Globus pallidus (tissue), 1 donor: ENCODE measurements at regions not wholly inside any gene's neighbourhood (a gene's known extent, or its start where the extent isn't known, plus 50 kb on each side); places are given as distances from the start of the nearest gene placed in this dataset.
A peak's percentile ranks its signal among the peaks of the same experiment; 100 is the strongest.

Source experiments
- DNase-seq: peaks from one replicate; pipeline ENCODE4 v3.0.0-alpha.2; 2015; ENCODE audit warnings: low spot score

DNA sequence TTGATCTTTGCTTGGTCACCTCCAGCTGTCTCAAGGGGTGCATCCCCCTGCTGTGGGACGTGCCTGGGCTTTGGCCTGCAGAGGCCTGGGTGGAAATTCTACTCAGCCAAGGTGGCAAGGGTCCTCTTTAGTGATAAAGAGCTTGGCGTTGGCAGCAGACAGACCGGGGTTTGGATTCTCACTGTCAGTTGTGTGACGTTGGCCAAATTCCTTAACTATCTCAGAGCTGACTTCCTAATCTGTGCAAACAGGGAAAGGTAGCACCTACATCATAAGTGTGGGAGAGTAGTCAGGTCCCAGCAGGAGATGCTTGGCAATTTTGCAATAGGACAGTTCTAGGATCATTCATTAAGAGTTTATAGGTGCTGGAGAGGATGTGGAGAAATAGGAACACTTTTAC lies 154.3 kb upstream of the GSC start:
- no peak for DNase-seq

GRCh38 chr14:94923786-94924185 lies 153.9 kb upstream of the GSC start:
- DNase-seq: no peak

DNA sequence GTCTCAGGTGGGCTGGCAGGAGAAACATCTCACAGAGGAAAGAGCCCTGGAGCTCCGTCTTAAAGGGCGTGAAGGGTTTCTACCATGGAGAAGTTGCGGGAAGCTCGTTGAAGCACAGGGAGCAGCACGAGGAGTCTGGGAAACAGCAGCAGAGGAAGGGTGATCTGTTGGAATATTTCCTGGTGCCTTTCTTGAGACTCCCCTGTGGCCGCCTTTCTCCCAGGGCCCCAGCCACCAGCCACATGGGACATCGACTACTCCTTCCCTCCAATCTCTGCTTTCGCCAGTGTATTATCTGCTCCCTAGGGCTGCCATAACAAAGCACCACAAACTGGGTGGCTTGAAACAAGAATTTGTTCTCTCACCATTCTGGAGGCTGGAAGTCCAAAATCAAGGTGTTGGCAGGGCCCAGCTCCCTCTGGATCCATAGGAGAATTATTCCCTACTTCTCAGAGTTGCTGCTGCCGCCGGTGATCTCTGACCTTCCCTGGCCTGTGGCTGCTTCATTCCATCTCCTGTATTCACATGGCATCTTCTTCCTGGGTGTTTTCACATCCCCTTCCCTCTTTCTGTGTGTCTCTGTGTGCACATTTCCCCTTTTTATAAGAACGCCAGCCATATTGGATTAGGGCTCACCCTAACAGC lies 152.8 kb upstream of the GSC start:
- no peak for DNase-seq

DNA sequence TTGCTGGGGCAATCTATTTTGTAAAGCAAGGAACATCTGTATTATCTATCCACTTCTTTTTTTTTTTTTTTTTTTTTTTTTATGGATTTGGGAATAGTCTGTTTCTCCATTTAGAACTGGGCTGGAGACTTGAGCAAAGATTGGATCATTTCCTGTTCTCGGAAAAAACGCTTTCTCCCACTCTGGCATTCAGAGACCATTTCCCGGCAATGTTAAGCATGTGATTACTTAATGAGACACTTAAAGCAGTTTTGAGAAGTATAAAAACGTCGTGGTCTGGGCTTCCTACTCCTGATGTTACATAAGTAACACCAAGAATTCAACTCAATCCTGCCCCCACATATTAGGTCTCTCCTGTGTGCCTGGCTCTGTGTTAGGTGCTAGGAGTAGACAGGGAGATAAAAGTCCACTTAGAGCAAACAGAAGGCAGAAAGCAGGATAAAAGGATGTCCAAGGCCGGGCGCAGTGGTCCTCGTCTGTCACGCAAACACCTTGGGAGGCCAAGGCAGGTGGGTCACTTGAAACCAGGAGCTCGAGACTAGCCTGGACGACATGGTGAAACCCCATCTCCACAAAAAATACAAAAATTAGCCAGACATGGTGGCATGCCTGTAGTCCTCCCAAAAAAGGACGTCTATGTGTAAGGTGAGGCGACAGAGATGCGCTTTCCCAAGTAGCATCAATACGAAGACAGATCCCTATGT lies 152.1 kb upstream of the GSC start:
- DNase-seq: no peak

- DNase-seq: no peak
Observed at GRCh38 chr14:94921456-94921855, 151.5 kb upstream of the GSC start.

DNA sequence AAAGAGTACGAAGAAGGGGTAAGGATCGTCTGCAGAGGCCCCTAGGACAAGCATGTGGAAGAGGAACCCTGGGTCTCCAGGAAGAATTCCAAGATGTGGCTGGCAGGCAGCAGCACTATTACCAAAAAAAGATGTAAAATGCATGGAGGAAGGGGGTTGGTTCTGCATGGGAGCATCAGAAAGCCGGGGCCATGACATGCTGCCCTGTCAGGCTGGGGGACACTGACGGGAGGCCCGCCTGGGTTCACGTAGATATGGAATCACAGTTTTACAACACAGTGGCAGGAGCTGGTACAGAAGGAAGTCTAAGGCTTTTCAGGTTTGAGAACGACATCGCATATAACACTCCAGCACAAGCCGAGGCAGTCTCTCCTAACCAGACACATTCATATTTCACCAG lies 150.0 kb upstream of the GSC start:
- no peak for DNase-seq

DNA sequence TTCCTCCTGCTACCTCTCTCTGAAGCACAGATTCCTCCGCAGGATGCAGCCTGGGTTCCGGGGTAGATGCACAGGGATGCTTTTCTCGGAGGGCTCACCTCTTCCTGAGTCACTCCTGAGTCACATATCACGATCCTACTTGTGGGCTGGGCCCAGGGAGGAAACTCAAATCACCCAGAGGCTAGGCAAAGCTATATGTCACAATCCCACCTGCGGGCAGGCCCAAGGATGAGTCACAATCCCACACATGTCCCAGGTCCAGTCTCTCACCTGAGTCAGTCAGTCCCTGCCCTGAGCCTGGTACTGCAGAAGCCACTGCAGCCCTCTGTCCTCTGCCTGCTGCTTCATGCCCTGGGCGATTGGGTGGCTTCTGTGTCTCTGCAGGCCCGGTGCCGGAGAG lies 149.0 kb upstream of the GSC start:
- no peak for DNase-seq

DNA sequence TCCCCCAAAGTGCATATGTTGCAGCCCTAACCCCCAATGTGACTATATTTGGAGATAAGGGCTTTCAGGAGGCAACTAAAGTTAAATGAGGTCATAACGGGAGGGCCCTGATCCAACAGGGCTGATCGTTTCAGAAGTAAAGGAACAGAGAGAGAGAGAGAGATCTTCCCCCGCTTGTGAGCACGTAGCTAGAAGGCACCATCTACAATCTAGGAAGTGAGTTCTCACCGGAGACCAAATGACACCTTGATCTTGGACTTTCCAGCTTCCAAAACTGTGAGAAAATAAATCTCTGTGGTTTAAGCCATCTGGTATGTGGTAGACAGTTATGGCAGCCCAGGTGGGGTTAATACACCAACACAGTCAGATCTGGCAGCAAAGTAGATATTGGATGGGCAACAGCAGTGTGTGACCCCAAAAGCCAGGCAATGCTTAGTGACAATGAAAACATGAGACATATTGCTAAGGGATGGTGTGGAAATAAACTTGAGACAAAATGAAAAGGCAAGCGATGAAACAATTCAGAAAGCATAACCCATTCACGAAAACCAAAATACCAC lies 147.2 kb upstream of the GSC start:
- no peak for DNase-seq

GRCh38 chr14:94914191-94914590 lies 144.3 kb upstream of the GSC start:
- DNase-seq: no peak

- no peak for DNase-seq
Observed at GRCh38 chr14:94907626-94908261, 137.8 kb upstream of the GSC start.

DNA sequence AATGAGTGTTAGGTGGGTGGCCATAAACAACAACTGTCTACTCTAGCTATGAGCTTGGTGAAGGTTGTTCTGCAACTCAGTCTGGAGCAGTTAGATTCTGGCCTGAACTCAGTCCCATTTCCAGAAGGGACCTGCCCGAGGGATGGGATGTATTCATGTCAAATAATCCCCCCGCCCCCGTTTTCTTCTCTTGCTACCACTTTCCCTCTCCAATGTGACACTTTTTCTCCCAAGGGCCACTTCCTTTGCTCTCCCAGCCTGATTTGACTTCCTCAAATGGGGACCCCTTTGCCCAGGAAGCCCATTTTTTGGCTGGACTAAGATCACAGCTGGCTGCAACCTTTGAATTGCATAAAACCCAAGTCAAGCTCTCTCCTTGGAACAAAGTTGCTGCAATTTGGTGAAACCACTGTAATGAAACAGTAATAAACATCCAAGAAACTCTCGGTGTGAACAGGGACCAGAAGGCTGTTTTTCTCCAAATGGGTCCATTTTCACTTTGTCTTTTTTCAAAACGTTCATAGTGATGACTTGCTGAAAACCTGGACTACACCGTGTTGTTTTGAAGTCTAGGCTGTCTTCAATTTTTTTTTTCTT lies 137.2 kb upstream of the GSC start:
- no peak for DNase-seq

- no peak for DNase-seq
Observed at GRCh38 chr14:94906577-94906976, 136.7 kb upstream of the GSC start.

DNA sequence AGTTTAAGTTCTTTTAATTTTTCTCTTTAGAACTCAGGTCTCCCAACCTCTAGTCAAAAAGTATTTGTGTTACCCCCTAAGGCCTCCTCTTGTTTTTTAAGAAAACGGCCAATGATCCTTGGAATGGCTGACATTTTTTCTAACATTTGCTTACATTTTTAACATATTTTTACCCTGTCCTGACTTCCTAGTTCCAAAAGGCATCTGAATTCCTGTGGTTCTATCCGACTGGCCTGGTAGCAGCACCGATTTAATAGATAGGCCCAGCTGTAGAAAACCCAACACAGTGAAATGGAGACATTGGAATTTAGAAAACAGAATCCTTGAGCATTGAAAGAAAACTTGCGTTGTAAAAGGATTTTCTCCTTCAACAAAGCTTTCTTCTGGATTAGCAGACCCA lies 134.7 kb upstream of the GSC start:
- no peak for DNase-seq

GRCh38 chr14:94903883-94904282 lies 134.0 kb upstream of the GSC start:
- peak; percentile 16 for DNase-seq

DNA sequence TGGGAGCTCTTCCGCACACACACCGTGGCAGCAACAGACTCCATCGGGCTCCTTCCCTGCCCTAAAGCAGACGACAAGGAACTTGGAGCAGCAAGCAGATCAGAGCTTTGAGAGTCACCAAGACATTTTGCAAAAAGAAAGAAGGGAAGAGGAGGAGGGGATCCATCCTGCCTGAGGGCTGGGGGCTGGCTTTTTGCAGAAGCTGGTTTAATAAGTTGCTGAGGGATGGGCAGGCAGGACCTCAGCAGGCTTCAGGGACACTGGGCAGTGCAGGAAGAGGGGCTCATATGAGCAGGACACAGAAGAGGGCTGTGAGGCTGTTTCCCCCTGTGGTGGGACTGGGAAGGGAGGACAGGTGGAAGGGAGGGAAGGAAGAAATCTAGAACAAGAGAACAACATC lies 133.4 kb upstream of the GSC start:
- no peak for DNase-seq

DNA sequence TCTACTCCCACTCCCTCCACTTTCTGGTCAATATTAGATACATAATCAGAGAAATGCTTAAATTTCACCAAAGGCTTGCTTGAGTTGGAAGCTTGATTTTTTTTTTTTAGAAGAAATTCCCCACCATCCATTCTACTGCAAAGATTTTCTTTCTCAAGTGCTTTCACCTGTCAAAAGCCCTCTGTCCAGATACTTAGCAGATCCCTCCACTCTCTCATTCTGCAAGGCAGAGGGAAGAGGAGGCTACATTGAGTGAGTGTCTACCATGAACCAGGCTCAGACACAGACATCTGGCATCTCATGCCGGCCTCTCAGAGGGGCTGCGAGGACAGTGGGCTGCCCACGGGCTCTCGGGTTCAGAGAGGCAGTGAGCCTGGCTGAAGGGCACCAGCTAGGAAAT lies 127.6 kb upstream of the GSC start:
- DNase-seq: no peak

- no peak for DNase-seq
Observed at GRCh38 chr14:94897082-94897481, 127.2 kb upstream of the GSC start.

- DNase-seq: no peak
Observed at GRCh38 chr14:94893411-94894160, 123.7 kb upstream of the GSC start.

DNA sequence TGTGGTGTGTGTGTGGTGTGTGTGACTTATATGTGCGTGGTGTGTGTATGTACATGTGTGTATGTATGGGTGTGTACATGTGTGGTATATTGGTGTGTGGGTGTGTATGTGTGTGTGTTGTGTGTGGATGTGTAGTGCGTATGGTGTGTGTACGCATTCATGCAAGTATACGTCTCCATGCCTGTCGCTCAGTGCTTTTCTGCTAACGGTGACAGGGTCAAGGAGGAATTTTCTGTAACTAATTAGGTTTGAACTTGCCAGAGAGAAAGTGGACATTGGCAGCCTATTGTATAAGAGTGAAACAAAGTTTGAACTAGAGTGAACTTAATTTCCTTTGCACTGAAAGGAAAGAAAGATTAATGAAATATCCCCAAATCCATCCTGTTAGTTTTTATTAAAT lies 120.9 kb upstream of the GSC start:
- no peak for DNase-seq

DNA sequence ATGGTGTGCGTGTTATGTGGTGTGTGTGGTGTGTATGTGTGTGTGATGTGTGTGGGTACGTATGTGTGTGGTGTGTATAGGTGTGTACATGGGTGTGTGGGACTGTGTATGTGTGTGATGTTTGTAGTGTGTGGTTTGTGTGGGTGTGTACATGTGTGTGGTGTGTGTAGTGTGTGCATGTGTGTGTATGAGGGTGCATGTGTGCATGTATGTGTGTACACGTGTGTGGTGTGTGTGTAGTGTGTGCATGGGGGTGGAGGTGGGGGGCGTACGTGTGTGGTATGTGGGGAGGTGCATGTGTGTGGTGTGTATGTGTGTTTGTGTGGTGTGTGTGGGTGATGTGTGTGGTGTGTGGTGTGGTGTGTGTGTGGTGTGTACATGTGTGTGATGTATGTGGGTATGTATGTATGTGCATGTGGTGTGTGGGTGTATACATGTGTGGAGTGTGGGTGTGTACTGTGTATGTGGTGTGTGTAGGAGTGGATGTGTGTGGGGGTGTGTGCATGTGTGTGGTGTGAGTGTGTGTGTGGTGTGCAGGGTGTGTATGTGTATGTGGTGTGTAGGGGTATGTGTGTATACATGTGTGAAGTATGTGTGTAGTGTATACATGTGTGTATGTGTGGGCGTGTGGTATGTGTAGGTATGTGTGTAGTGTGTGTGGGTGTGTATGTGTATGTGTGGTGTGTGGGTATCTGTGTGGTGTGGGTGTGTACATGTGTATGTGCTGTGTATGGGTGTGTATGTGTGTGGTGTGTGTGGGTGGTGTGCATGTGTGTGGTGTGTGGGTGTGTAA lies 119.8 kb upstream of the GSC start:
- no peak for DNase-seq

DNA sequence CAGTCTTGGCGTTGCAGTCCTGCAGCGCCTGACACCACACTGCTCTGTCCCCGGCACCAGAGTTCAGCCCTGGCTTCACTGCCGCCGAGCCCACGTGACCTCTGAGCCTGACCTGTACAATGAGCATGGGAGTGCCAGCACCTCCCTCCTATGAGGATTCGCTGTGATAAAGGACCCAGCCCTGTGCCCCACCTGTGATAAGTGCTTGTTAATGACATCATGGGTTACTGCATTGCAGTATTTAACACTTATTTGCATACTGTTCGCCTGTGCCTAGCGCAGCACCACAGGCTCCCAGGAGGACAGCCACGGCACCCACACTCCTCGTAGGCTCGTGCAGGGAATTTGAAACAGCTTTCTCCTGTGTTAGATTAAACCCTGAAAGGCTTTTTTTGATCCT lies 118.2 kb upstream of the GSC start:
- DNase-seq: no peak
